ENCODE measurements at regions not wholly inside any gene's neighbourhood (a gene's known extent, or its start where the extent isn't known, plus 50 kb on each side); places are given as distances from the start of the nearest gene placed in this dataset.
"Not testable (repeated sequence)": the region's sequence is repeated elsewhere in the genome, so short reads cannot be mapped to it uniquely, and the experiment has no call there.

DNA sequence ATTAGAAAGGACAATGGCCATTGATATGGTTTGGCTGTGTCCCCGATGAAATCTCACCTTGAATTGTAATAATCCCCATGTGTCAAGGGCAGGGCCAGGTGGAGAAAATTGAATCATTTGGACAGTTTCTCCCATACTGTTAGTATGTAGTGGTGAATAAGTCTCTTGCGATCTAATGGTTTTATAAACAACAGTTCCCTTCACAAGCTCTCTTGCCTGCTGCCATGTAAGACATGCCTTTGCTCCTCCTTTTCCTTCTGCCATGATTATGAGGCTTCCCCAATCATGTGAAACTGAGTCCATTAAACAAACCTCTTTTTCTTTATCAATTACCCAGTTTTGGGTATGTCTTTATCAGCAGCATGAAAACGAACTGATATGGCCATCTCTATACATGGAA is 302.7 kb downstream of the SFMBT2 start:
- Histone ChIP-seq H3K27ac (ENCODE audit: low read length) (no peak overlapping the region), H3K4me1 (ENCODE audit: control insufficient read depth in 1 of 2, insufficient read depth in 2 of 2, low read length in 2 of 2) (no peaks in the 10 kb centered on the region), H3K36me3 (ENCODE audit: control insufficient read depth in 1 of 2, insufficient read depth in 2 of 2, low read length in 2 of 2) (no peaks in the 10 kb centered on the region), H3K4me3 (ENCODE audit: low read depth in 1 of 2, low read length in 2 of 2) (no peak overlapping the region), H3K9me3 (ENCODE audit: control insufficient read depth in 1 of 2, low read length in 2 of 2) (no peaks in the 10 kb centered on the region), H3K27me3 (ENCODE audit: low read depth, low read length) (no peaks in the 10 kb centered on the region)

DNA sequence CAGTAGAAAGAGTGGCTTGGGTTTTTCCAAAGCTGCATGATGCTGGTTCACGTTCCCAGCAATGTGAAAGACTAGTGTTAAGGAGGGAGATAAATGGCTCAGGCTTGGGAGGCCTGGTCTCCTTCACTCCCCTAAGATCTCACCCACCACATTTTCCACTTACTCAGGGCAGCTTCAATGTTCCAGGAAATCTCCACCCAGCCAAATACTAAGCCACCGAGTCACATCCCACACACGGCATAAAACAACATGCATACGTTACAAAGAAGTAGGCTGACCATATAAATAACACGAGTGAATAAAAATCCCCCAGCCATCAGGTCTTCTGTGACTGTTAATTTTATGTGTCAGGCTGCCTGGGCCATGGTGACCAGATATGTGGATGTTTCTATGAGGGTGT is 303.5 kb downstream of the SFMBT2 start:
- H3K4me1 ChIP-seq (ENCODE audit: control insufficient read depth in 1 of 2, insufficient read depth in 2 of 2, low read length in 2 of 2) = no peaks in the 10 kb centered on the region
- no peaks in the 10 kb centered on the region for H3K9me3 ChIP-seq (ENCODE audit: control insufficient read depth in 1 of 2, low read length in 2 of 2)
- no peak overlapping the region for H3K27ac ChIP-seq (ENCODE audit: low read length)
- H3K36me3 ChIP-seq (ENCODE audit: control insufficient read depth in 1 of 2, insufficient read depth in 2 of 2, low read length in 2 of 2) = no peaks in the 10 kb centered on the region
- no peaks in the 10 kb centered on the region for H3K27me3 ChIP-seq (ENCODE audit: low read depth, low read length)
- no peak overlapping the region for H3K4me3 ChIP-seq (ENCODE audit: low read depth in 1 of 2, low read length in 2 of 2)

GRCh38 chr10:7104379-7104778 is 306.5 kb downstream of the SFMBT2 start:
- H3K9me3 ChIP-seq (ENCODE audit: control insufficient read depth in 1 of 2, low read length in 2 of 2) = not testable (repeated sequence)

GRCh38 chr10:7102557-7103349 is 308.1 kb downstream of the SFMBT2 start:
- no peak overlapping the region for H3K4me3 ChIP-seq (ENCODE audit: low read depth in 1 of 2, low read length in 2 of 2)

More at GRCh38 chr10:7104379-7104778, 306.5 kb downstream of the SFMBT2 start:
- H3K4me3 ChIP-seq (ENCODE audit: low read depth in 1 of 2, low read length in 2 of 2); H3K36me3 ChIP-seq (ENCODE audit: control insufficient read depth in 1 of 2, insufficient read depth in 2 of 2, low read length in 2 of 2); H3K27me3 ChIP-seq (ENCODE audit: low read depth, low read length); H3K4me1 ChIP-seq (ENCODE audit: control insufficient read depth in 1 of 2, insufficient read depth in 2 of 2, low read length in 2 of 2); H3K27ac ChIP-seq (ENCODE audit: low read length): not testable (repeated sequence)

GRCh38 chr10:7102084-7102483 is 308.8 kb downstream of the SFMBT2 start:
- Histone ChIP-seq H3K27me3 (ENCODE audit: low read depth, low read length) (no peaks in the 10 kb centered on the region), H3K36me3 (ENCODE audit: control insufficient read depth in 1 of 2, insufficient read depth in 2 of 2, low read length in 2 of 2) (no peaks in the 10 kb centered on the region), H3K4me3 (ENCODE audit: low read depth in 1 of 2, low read length in 2 of 2) (no peak overlapping the region), H3K9me3 (ENCODE audit: control insufficient read depth in 1 of 2, low read length in 2 of 2) (no peaks in the 10 kb centered on the region), H3K4me1 (ENCODE audit: control insufficient read depth in 1 of 2, insufficient read depth in 2 of 2, low read length in 2 of 2) (no peaks in the 10 kb centered on the region), H3K27ac (ENCODE audit: low read length) (no peak overlapping the region)

More at GRCh38 chr10:7102557-7103349, 308.1 kb downstream of the SFMBT2 start:
- Histone ChIP-seq H3K9me3 (ENCODE audit: control insufficient read depth in 1 of 2, low read length in 2 of 2) (no peaks in the 10 kb centered on the region), H3K27ac (ENCODE audit: low read length) (no peak overlapping the region), H3K27me3 (ENCODE audit: low read depth, low read length) (no peaks in the 10 kb centered on the region), H3K4me1 (ENCODE audit: control insufficient read depth in 1 of 2, insufficient read depth in 2 of 2, low read length in 2 of 2) (no peaks in the 10 kb centered on the region), H3K36me3 (ENCODE audit: control insufficient read depth in 1 of 2, insufficient read depth in 2 of 2, low read length in 2 of 2) (no peaks in the 10 kb centered on the region)

- Histone ChIP-seq H3K4me1 (ENCODE audit: control insufficient read depth in 1 of 2, insufficient read depth in 2 of 2, low read length in 2 of 2) (no peaks in the 10 kb centered on the region), H3K36me3 (ENCODE audit: control insufficient read depth in 1 of 2, insufficient read depth in 2 of 2, low read length in 2 of 2) (no peaks in the 10 kb centered on the region), H3K9me3 (ENCODE audit: control insufficient read depth in 1 of 2, low read length in 2 of 2) (no peaks in the 10 kb centered on the region), H3K27ac (ENCODE audit: low read length) (no peak overlapping the region), H3K27me3 (ENCODE audit: low read depth, low read length) (no peaks in the 10 kb centered on the region), H3K4me3 (ENCODE audit: low read depth in 1 of 2, low read length in 2 of 2) (no peak overlapping the region)
Measured at GRCh38 chr10:7101451-7101850, 309.4 kb downstream of the SFMBT2 start.

DNA sequence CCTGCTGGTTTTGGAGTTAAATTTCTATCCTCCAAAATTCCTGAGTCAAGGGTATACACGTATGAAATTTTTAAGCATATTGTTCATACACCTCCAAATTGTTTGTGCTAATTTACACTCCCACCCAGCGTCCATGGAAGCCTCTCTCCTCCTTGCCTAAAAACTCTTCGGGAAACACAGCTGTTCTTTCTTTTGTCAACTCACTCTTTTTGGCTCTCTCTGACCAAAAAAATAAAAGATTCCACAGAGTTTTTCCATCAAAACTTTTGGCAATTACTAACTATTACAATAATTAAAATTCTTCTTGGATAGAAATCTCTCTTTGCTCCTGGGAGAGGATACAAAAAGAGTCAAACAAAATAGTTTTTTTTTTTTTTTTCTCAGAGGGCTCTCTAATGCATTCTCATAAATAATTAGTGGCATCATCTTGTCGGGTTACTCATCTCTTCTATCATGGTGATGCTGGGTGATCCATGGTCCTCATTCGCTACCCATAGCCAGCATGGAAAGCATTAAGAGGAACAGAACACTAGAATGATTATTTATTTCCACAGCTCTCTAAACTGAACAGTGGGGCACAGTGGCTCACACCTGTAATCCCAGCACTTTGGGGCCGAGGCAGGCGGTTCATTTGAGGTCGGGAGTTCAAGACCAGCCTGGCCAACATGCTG is 310.7 kb downstream of the SFMBT2 start:
- Histone ChIP-seq H3K4me1 (ENCODE audit: control insufficient read depth in 1 of 2, insufficient read depth in 2 of 2, low read length in 2 of 2) (no peaks in the 10 kb centered on the region), H3K36me3 (ENCODE audit: control insufficient read depth in 1 of 2, insufficient read depth in 2 of 2, low read length in 2 of 2) (no peaks in the 10 kb centered on the region), H3K9me3 (ENCODE audit: control insufficient read depth in 1 of 2, low read length in 2 of 2) (no peaks in the 10 kb centered on the region), H3K4me3 (ENCODE audit: low read depth in 1 of 2, low read length in 2 of 2) (no peak overlapping the region), H3K27me3 (ENCODE audit: low read depth, low read length) (no peaks in the 10 kb centered on the region), H3K27ac (ENCODE audit: low read length) (no peak overlapping the region)

DNA sequence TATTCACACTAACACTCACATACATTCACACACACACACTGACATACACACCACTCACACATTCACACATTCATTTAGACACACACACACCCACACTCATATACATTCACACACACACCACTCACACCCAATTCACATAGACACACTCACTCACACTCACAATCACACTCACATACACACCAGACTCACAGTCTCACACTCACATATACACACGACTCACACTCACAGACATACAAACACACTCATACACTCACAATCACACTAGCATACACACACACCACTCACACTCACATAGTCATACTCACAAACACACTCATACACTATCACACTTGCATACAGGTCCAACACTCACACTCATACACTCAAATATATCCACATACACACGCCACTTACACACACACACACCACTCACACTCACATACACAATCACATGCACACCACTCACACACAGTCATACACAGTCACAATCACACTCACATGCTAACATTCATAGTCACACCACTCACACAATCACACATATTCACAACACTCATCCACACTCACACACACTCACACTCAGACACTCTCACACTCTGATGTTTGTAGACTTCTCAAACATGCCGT is 312.6 kb downstream of the SFMBT2 start:
- no peaks in the 10 kb centered on the region for H3K36me3 ChIP-seq (ENCODE audit: control insufficient read depth in 1 of 2, insufficient read depth in 2 of 2, low read length in 2 of 2)
- no peaks in the 10 kb centered on the region for H3K4me1 ChIP-seq (ENCODE audit: control insufficient read depth in 1 of 2, insufficient read depth in 2 of 2, low read length in 2 of 2)
- H3K4me3 ChIP-seq (ENCODE audit: low read depth in 1 of 2, low read length in 2 of 2) = no peak overlapping the region
- no peaks in the 10 kb centered on the region for H3K9me3 ChIP-seq (ENCODE audit: control insufficient read depth in 1 of 2, low read length in 2 of 2)
- H3K27me3 ChIP-seq (ENCODE audit: low read depth, low read length) = no peaks in the 10 kb centered on the region
- H3K27ac ChIP-seq (ENCODE audit: low read length) = no peak overlapping the region

DNA sequence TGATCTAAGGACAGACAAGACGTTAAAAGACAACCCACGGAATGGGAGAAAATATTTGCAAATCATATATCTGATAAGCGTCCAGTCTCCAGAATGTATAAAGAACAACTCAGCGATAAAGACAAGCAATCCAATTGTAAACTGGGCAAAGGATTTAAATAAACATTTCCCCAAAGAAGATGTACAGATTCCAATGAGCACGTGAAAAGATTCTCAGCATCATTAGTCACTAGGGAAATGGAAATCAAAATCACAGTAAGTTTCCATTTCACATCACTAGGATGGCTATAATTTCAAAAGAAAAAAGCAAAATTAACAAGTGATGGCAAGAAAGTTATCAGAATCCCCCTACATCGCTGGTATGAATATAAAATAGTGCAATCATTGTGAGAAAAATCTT is 316.1 kb downstream of the SFMBT2 start:
- no peaks in the 10 kb centered on the region for H3K9me3 ChIP-seq (ENCODE audit: control insufficient read depth in 1 of 2, low read length in 2 of 2)
- no peaks in the 10 kb centered on the region for H3K36me3 ChIP-seq (ENCODE audit: control insufficient read depth in 1 of 2, insufficient read depth in 2 of 2, low read length in 2 of 2)
- H3K27ac ChIP-seq (ENCODE audit: low read length) = no peak overlapping the region
- H3K4me1 ChIP-seq (ENCODE audit: control insufficient read depth in 1 of 2, insufficient read depth in 2 of 2, low read length in 2 of 2) = peaks cover 0 to 3% of the 10 kb centered on the region in 2 donors
- H3K4me3 ChIP-seq (ENCODE audit: low read depth in 1 of 2, low read length in 2 of 2) = no peak overlapping the region
- H3K27me3 ChIP-seq (ENCODE audit: low read depth, low read length) = no peaks in the 10 kb centered on the region

DNA sequence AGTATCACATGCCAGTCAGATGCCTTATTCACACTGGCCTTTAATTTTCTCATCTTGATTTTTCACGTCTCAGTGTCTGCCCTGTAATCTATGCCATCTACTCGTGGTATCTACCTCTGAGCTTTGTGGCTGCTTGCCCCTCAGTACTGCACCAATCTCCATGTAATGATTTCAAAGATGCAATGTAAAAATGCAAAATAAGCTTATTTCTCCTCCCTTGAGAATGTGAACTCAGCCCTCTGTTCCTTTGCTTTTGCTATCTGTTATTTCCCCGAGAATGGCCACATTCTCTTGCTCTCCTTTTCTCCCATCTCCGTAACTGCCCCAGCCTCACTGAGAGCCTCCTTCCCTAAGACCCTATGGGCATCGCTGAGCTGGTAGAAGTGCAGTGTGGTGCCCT is 317.5 kb downstream of the SFMBT2 start:
- peaks cover 0 to 6% of the 10 kb centered on the region in 2 donors for H3K4me1 ChIP-seq (ENCODE audit: control insufficient read depth in 1 of 2, insufficient read depth in 2 of 2, low read length in 2 of 2)
- no peaks in the 10 kb centered on the region for H3K9me3 ChIP-seq (ENCODE audit: control insufficient read depth in 1 of 2, low read length in 2 of 2)

GRCh38 chr10:7092603-7093002 is 318.2 kb downstream of the SFMBT2 start:
- H3K4me3 ChIP-seq (ENCODE audit: low read depth in 1 of 2, low read length in 2 of 2) = no peak overlapping the region
- peaks cover 0 to 6% of the 10 kb centered on the region in 2 donors for H3K4me1 ChIP-seq (ENCODE audit: control insufficient read depth in 1 of 2, insufficient read depth in 2 of 2, low read length in 2 of 2)
- H3K27ac ChIP-seq (ENCODE audit: low read length) = no peak overlapping the region
- no peaks in the 10 kb centered on the region for H3K36me3 ChIP-seq (ENCODE audit: control insufficient read depth in 1 of 2, insufficient read depth in 2 of 2, low read length in 2 of 2)
- no peaks in the 10 kb centered on the region for H3K27me3 ChIP-seq (ENCODE audit: low read depth, low read length)
- H3K9me3 ChIP-seq (ENCODE audit: control insufficient read depth in 1 of 2, low read length in 2 of 2) = no peaks in the 10 kb centered on the region

More for the DNA sequence above, 317.5 kb downstream of the SFMBT2 start:
- no peaks in the 10 kb centered on the region for H3K36me3 ChIP-seq (ENCODE audit: control insufficient read depth in 1 of 2, insufficient read depth in 2 of 2, low read length in 2 of 2)
- H3K27ac ChIP-seq (ENCODE audit: low read length) = no peak overlapping the region
- H3K27me3 ChIP-seq (ENCODE audit: low read depth, low read length) = no peaks in the 10 kb centered on the region
- no peak overlapping the region for H3K4me3 ChIP-seq (ENCODE audit: low read depth in 1 of 2, low read length in 2 of 2)

Measured in muscle layer of duodenum (tissue), 2 donors.